HS-27A (cell line): ENCODE measurements at regions not wholly inside any gene's neighbourhood (a gene's known extent, or its start where the extent isn't known, plus 50 kb on each side); places are given as distances from the start of the nearest gene placed in this dataset.
A peak's percentile ranks its signal among the peaks of the same experiment; 100 is the strongest.
"Not testable (repeated sequence)": the region's sequence is repeated elsewhere in the genome, so short reads cannot be mapped to it uniquely, and the experiment has no call there.

Experiments
- DNase-seq: peaks from one replicate; pipeline ENCODE4 v3.0.0-alpha.2; 2012; ENCODE audit warnings: low read depth, missing footprints

DNA sequence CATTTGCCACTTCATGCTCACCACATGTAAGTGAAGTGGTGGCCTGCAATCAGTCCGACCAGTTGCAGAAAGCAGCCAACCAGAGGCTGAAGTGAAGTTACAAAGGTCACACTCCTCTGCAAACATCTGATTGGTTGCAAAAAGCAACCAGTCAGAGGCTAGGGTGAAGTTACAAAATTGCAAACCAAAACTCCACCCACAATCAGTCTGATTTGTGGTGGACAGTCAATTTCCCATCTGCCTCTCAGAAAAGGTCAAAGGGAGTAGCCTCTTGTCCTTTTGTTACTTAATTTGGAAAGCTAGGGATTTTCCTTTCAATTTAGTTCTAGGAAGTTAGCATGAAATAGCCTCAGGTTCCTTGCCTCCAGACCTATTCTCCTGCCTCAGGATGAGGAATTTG lies 185.0 kb downstream of the UXS1 start:
- DNase-seq, result no peak

GRCh38 chr2:106004851-106005250 lies 189.2 kb downstream of the UXS1 start:
- no peak for DNase-seq

- no peak for DNase-seq
These were observed 194.7 kb downstream of the UXS1 start for GRCh38 chr2:105999211-105999989.

DNA sequence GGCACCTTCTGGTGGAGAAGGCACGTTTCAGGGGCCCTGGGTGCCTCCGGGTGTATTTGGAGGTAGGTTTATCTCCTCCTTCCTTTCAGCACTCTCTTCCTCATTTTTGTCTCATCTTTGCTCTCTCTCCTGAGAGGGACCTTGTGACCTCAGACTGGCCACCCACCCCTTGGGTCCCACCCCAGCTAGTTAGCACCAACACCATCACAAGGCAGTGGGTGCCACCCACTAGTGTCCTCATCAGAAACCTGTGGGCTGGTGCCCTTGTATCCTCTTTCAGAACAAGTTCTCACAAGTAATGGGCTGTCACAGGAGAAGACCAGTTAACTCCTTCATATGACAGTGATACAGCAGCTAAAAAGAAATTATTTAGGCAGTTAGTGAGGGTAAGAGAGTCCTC lies 196.4 kb downstream of the UXS1 start:
- DNase-seq, result no peak

DNA sequence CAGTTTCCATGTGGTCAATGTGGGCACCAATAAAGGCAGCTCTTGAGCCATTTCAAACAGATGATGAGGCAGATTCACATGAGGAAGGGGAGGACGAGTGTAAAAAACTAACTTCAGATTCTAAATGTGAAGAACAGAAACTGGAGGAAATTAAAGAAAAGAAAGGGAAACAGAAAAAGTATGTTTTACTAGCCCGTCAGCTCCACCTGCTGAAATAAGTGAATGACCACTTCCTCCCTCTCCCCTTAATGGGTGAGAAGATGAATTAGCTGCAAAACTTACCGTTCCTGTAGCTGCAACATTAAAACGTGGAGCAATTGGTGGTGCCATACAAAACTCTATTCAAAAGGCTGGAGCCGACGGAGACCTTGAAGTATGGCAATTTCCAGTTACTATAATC lies 203.5 kb downstream of the UXS1 start:
- no peak for DNase-seq

DNA sequence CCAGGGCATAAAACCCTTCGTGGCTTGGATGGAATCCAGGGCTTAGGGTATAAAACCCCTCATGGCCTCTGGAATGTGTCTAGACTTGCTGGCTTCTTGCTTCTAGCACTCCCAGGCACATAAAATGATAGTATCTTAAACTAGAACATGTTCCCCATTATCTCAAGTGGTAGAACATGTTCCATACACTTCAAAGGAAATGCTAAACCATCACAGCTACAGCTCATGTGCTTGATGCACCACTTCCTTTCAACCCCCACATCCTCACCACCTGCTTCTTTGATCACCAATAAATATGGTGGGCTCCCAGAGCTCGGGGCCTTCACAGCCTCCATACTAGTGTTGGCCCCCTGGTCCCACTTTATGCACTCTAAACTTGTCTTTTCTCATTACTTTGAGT lies 204.3 kb downstream of the UXS1 start:
- not testable (repeated sequence) for DNase-seq

GRCh38 chr2:105989070-105989469 lies 205.0 kb downstream of the UXS1 start:
- no peak for DNase-seq

DNA sequence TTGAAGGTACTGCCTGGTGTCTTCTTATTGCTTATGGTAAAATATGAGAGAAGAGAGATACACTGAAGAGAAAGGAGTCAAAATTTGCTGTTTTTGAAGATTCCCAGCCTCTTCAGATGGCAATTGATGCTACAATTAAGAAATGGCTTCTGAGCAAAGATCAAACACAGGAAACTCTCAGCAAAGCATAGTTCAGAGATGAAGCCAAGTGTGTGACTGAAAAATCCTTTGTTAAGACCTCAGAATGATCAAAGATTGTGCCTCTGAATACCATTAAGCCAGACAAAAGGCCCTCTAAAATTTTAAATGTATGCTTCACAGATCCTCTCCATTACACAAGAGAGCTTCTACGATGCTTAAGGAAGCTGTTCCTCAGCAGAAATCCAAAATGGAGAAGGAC lies 216.3 kb downstream of the UXS1 start:
- DNase-seq, result no peak

GRCh38 chr2:105977212-105977611 lies 216.9 kb downstream of the UXS1 start:
- DNase-seq, result peak; percentile 57

DNA sequence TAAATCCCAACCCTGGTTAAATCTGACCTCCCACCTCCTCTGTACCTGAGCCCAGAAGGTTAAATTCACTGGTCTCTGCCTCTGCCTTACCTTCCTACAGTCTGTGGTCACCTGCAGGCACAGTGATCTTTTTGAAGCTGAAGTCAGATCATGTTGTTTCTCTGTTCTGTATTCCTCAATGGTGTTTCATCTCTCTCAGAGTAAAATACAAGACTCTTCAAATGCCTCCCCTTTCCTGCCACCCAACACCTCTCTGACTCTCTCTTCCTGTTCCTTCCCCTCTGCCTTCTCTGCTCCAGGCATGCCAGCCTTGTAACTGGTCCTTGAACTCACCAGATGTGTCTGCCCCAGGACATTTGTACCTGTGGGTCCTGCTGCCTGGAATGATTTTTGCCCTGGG lies 219.3 kb downstream of the UXS1 start:
- no peak for DNase-seq

- DNase-seq, result no peak
These were observed 221.2 kb downstream of the UXS1 start for GRCh38 chr2:105972927-105973326.

GRCh38 chr2:105972246-105972645 lies 221.9 kb downstream of the UXS1 start:
- DNase-seq, result no peak

- DNase-seq, result no peak
These were observed 224.5 kb downstream of the UXS1 start for GRCh38 chr2:105969552-105969951.

- no peak for DNase-seq
These were observed 217.5 kb downstream of the NCK2 start for GRCh38 chr2:105962221-105962620.

- DNase-seq, result no peak
These were observed 217.0 kb downstream of the NCK2 start for GRCh38 chr2:105961599-105962146.

DNA sequence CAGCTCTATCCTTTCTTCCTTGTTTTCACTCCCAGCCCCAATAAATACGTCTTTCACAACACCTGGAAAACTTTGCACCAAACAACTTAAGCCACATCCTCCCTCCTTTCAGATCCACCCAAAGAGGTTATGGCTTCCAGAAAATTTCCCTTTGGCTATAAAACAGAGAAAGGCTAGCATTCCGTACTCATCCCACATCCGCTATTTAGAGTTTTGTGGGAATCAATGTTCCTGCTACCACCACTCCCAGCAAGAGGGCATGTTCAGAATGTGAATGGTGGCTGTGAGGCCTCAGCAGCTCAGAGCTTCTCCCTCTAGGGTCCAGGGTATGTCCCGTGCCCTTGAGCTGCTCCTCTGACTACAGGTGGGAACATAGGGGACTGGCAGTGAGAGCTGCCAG lies 214.6 kb downstream of the NCK2 start:
- no peak for DNase-seq

DNA sequence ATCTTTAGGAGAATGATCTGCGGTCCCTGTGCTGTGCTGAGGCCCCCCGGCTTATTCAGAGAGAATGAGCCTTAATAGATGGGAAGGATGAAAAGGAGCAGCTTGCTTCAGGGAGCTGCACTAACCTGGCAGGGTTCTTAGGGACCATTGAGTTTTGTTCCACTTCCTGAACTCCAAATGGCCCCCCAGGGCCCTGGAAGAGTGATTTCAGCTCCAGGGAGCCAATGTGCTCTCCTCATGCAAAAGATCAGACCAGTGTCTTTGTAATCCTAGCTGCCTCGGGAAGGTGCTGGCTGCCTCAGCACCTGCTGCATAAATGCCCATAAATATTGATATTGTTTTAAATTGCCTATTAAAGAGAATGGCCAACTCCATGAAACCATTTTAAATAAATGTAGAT lies 210.2 kb downstream of the NCK2 start:
- no peak for DNase-seq

DNA sequence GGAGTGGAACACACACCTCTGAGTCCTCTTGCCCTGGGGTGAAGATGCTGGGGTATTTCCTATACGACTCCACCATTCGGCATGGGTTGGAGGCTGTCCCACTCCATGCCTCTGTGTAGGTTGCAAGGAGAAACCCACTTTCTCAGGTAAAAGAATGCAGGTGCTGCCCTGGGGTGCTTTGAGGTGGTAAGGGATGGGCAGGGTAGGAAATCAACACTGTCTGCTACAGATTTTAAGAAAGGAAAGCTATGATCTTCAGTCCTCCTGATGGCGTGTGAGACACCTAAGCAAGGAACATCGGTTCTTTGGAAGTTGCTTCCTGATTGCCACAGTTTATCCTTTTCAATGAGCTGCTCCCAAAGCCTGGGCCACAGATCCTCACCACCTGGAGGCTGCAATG lies 209.2 kb downstream of the NCK2 start:
- DNase-seq, result no peak

- no peak for DNase-seq
These were observed 207.4 kb downstream of the NCK2 start for GRCh38 chr2:105952131-105952530.

DNA sequence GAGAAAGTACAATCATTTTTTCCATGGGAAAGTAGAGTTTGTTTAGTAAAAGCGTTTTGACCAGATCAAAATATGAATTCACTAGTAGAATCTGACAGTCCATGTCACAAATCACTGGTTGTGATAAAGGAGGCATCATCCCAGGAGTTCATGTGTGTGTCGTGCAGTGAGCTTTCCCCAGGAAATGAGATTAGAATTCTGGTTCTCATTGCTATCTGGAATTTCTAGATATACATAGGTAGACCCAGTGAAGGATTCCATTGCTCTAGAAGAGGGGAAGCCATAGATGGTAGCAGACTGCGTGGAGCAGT lies 206.6 kb downstream of the NCK2 start:
- DNase-seq, result no peak

DNA sequence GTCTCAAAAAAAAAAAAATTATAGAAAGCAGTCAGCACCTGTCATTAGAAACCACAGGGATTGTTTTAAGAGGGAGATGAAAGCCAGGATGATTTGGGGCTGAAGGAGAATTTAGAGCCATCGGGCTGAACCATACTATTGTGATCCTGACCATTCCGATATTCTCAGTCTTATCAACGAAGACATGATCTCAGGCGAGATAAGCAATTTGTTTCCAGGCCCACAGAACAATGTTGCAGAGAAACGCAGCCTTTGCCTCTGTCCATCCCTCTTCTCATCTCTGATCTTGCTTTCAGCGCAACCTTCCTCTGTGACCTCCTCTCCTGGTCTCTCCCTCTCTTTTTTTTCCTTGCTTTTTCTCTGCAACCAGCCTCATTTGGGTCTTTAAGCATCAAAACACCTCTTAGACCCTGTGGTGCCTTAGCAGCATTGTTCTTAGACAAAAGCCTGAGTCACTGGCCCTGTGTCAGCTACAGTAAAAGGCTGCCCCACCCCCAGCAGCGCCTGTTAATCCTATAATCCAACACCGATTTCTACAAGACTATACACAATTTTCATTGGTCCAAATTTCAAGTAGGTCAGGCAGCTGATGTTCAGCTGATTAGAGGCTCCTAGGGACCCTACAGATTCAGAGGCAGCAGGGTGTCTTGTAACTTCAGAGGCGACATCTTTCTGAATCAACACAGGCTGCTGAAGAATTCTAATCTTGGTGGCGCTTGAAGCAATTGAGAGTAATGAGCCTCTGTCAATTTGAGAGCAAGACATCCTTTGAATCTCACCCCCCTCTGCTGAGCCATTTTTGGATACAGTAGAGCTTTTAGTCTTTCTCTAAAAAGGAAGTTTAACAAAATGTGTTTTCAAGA lies 206.0 kb downstream of the NCK2 start:
- no peak for DNase-seq

- no peak for DNase-seq
These were observed 199.3 kb downstream of the NCK2 start for GRCh38 chr2:105943977-105944376.
